Activated CD8-positive, alpha-beta memory T cell treated with anti-CD3 and anti-CD28 coated beads for 36 hours (primary cell): ENCODE measurements at regions not wholly inside any gene's neighbourhood (a gene's known extent, or its start where the extent isn't known, plus 50 kb on each side); places are given as distances from the start of the nearest gene placed in this dataset.
"Not testable (repeated sequence)": the region's sequence is repeated elsewhere in the genome, so short reads cannot be mapped to it uniquely, and the experiment has no call there.

Source experiments
- CTCF ChIA-PET: fragments of 350-600 bp; sonication (Branson Sonifier 250); formaldehyde crosslinking; loops from one replicate; lab custom pipeline; 2021; ENCODE audit warnings: antibody characterized with exemption; lab: Charles Lee
- POLR2A ChIA-PET: fragments of 350-600 bp; sonication (Branson Sonifier 250); formaldehyde crosslinking; loops from one replicate; lab custom pipeline; 2021; ENCODE audit warnings: antibody characterized with exemption; lab: Charles Lee

- POLR2A ChIA-PET, result no interaction called here
Measured at GRCh38 chr6:144922120-144922722, 637.1 kb downstream of the UTRN start.

GRCh38 chr6:144922771-144923490 is 637.8 kb downstream of the UTRN start:
- CTCF ChIA-PET, POLR2A ChIA-PET: not testable (repeated sequence)

More at GRCh38 chr6:144922120-144922722, 637.1 kb downstream of the UTRN start:
- CTCF ChIA-PET, result no interaction called here

- CTCF ChIA-PET, result not testable (repeated sequence)
Measured at GRCh38 chr6:144923491-144923787, 638.3 kb downstream of the UTRN start.

GRCh38 chr6:144928847-144929246 is 643.7 kb downstream of the UTRN start:
- ChIA-PET CTCF (no interaction called here), POLR2A (no interaction called here)

More at GRCh38 chr6:144923491-144923787, 638.3 kb downstream of the UTRN start:
- POLR2A ChIA-PET, result not testable (repeated sequence)

- ChIA-PET POLR2A (no interaction called here), CTCF (no interaction called here)
Measured at GRCh38 chr6:144929262-144929661, 644.1 kb downstream of the UTRN start.

GRCh38 chr6:144931172-144932035 is 646.3 kb downstream of the UTRN start:
- CTCF ChIA-PET, result no interaction called here
- POLR2A ChIA-PET, result no interaction called here

GRCh38 chr6:144932621-144933020 is 647.5 kb downstream of the UTRN start:
- ChIA-PET POLR2A (no interaction called here), CTCF (no interaction called here)

- CTCF ChIA-PET, result interaction anchor here (0.7 kb wide), 1 partner anchor 94 kb away, joined by 3 read pairs; no protein-coding TSS in a partner anchor
- POLR2A ChIA-PET, result no interaction called here
Measured at GRCh38 chr6:144935181-144935580, 650.0 kb downstream of the UTRN start.

GRCh38 chr6:144935661-144936060 is 650.5 kb downstream of the UTRN start:
- ChIA-PET CTCF (interaction anchor here (0.7 kb wide), 1 partner anchor 93 kb away, joined by 3 read pairs; no protein-coding TSS in a partner anchor), POLR2A (no interaction called here)

GRCh38 chr6:144936764-144937163 is 651.6 kb downstream of the UTRN start:
- CTCF ChIA-PET, result no interaction called here
- POLR2A ChIA-PET, result no interaction called here

- CTCF ChIA-PET, result no interaction called here
Measured at GRCh38 chr6:144939921-144940320, 654.8 kb downstream of the UTRN start.

GRCh38 chr6:144944106-144944505 is 659.0 kb downstream of the UTRN start:
- CTCF ChIA-PET, result no interaction called here
- POLR2A ChIA-PET, result no interaction called here

More at GRCh38 chr6:144939921-144940320, 654.8 kb downstream of the UTRN start:
- POLR2A ChIA-PET, result no interaction called here

- CTCF ChIA-PET, result no interaction called here
- POLR2A ChIA-PET, result no interaction called here
Measured at GRCh38 chr6:144947398-144947976, 662.4 kb downstream of the UTRN start.

GRCh38 chr6:144951730-144952437 is 666.7 kb downstream of the UTRN start:
- ChIA-PET CTCF (no interaction called here), POLR2A (no interaction called here)

- ChIA-PET CTCF (no interaction called here), POLR2A (no interaction called here)
Measured at GRCh38 chr6:144952456-144953240, 667.5 kb downstream of the UTRN start.

GRCh38 chr6:144953552-144954240 is 668.6 kb downstream of the UTRN start:
- ChIA-PET CTCF (interaction anchor here (1.1 kb wide), 1 partner anchor 85 kb away, joined by 3 read pairs; no protein-coding TSS in a partner anchor), POLR2A (no interaction called here)

- ChIA-PET CTCF (interaction anchor here (1.1 kb wide), 1 partner anchor 86 kb away, joined by 3 read pairs; no protein-coding TSS in a partner anchor), POLR2A (no interaction called here)
Measured at GRCh38 chr6:144954241-144954556, 669.1 kb downstream of the UTRN start.

- CTCF ChIA-PET, result no interaction called here
- POLR2A ChIA-PET, result no interaction called here
Measured at GRCh38 chr6:144955392-144955791, 670.3 kb downstream of the UTRN start.
